Uterus (tissue), 3 donors: ENCODE measurements at regions not wholly inside any gene's neighbourhood (a gene's known extent, or its start where the extent isn't known, plus 50 kb on each side); places are given as distances from the start of the nearest gene placed in this dataset.

ENCODE experiments used
- DNase-seq, 2 donors: peaks; one replicate each; pipeline ENCODE4 v3.0.0-alpha.2; 2019 to 2020
- H3K27ac ChIP-seq, 2 donors: fragments of 200-600 bp; sonication (generic); 1 replicate in 1 of 2; 2 replicates in 1 of 2; pipeline ENCODE4 v1.5.1; 2016 to 2018
- H3K27me3 ChIP-seq, 2 donors: fragments of 200-600 bp; sonication (generic); one replicate each; pipeline ENCODE4 v1.5.1; 2018 to 2019; ENCODE audit warnings: control low read depth in 1 of 2
- H3K36me3 ChIP-seq, 2 donors: fragments of 200-600 bp; sonication (generic); one replicate each; pipeline ENCODE4 v1.5.1; 2019; ENCODE audit warnings: control low read depth in 1 of 2
- H3K4me1 ChIP-seq, 2 donors: fragments of 200-600 bp; sonication (generic); one replicate each; pipeline ENCODE4 v1.5.1; 2018 to 2019; ENCODE audit warnings: control low read depth in 1 of 2
- H3K4me3 ChIP-seq, 2 donors: fragments of 200-600 bp; sonication (generic); 1 replicate in 1 of 2; 2 replicates in 1 of 2; pipeline ENCODE4 v1.5.1; 2018 to 2019; ENCODE audit warnings: mild to moderate bottlenecking in 1 of 2
- H3K9me3 ChIP-seq, 2 donors: fragments of 200-600 bp; sonication (generic); one replicate each; pipeline ENCODE4 v1.5.1; 2019; ENCODE audit warnings: control low read depth in 1 of 2
- POLR2A ChIP-seq, 2 donors: fragments of 450-650 bp; IDR thresholded peaks; one replicate each; pipeline ENCODE4 v1.6.1; 2016; ENCODE audit warnings: antibody characterized with exemption in 2 of 2, mild to moderate bottlenecking in 1 of 2, moderate library complexity in 1 of 2
- intact Hi-C: fragments of 100-400 bp; cut with DNase I; formaldehyde crosslinking; loops from one replicate; pipeline ENCODE4 v1.15.1; 2023; ENCODE audit warnings: low total_unique reads
- TF ChIP-seq, protein P1 (sequence below), 4 experiments: fragments of 200-600 bp in 2 of 4; fragments of 450-650 bp in 2 of 4; sonication (generic) in 2 of 4; IDR thresholded peaks; one replicate each; pipeline ENCODE4 v1.5.1; 2016 to 2019; ENCODE audit warnings: antibody characterized with exemption in 4 of 4, mild to moderate bottlenecking in 2 of 4, moderate library complexity in 1 of 4
- donor health status: DM: yes; HTN: yes; CAD: no.

DNA sequence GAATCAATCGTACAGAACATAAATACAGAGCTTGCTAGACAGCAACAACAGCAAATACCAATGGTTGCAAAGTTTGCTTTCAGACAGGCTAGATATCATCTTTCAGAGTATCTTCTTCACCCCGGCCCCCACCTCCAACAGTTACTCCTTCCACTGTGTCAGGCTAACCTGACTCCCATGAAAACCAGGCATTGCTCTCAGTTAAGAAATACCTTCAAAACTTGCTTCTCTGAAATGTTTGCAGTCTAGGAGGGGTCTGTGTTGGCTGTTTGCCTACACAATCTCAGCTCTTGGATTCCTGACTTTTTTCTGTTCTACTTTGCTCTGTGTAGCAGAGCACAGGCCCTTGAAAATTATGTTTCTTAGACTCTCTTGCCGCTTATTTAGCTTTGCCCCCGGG is 599.5 kb upstream of the SYT4 start:
- no peak overlapping the region for H3K4me3 ChIP-seq
- peak; percentile 22 to 41 for DNase-seq
- no peaks in the 10 kb centered on the region for H3K9me3 ChIP-seq
- no peaks in the 10 kb centered on the region for H3K27me3 ChIP-seq
- intact Hi-C loops, result no loop called here
- peak overlapping the region; percentile 47 to 49 for H3K27ac ChIP-seq
- no peaks in the 10 kb centered on the region for H3K36me3 ChIP-seq
- no peaks in the 10 kb centered on the region for H3K4me1 ChIP-seq
- no peak for TF ChIP-seq POLR2A (IDR thresholded peaks at IDR 0.05)
- TF ChIP-seq, protein P1, sequence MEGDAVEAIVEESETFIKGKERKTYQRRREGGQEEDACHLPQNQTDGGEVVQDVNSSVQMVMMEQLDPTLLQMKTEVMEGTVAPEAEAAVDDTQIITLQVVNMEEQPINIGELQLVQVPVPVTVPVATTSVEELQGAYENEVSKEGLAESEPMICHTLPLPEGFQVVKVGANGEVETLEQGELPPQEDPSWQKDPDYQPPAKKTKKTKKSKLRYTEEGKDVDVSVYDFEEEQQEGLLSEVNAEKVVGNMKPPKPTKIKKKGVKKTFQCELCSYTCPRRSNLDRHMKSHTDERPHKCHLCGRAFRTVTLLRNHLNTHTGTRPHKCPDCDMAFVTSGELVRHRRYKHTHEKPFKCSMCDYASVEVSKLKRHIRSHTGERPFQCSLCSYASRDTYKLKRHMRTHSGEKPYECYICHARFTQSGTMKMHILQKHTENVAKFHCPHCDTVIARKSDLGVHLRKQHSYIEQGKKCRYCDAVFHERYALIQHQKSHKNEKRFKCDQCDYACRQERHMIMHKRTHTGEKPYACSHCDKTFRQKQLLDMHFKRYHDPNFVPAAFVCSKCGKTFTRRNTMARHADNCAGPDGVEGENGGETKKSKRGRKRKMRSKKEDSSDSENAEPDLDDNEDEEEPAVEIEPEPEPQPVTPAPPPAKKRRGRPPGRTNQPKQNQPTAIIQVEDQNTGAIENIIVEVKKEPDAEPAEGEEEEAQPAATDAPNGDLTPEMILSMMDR (IDR thresholded peaks at IDR 0.05), result no peak

DNA sequence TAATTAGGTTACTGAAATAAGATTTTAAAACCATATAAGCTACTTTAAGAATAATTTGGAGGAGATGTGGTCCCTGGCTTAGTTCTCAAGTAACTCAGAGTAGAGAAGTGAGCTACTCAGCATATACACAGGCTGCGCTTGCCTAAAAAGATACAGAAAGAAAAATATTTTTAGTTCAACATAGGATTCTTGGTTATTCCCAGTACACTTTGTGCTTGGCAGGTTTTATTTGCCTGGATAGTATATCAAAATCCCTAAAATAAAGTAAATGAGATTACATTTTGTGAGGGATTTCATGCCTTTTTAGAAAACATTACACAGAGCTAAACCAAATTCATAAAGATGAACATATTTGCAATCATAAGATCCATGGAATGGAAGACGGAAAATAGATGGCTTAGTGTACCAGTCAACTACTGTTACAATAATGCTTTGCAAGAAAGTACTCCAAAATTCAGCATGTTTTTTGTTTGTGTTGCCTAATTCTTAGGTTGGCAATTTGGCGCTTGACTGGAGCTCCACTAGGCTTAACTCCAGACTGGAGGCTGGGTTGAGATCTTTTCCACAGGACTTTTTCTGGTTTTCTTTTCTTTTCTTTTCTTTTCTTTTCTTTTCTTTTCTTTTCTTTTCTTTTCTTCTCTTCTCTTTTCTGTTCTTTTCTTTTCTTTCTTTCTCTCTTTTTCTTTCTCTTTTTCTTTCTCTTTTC is 600.5 kb upstream of the SYT4 start:
- TF ChIP-seq, protein P1 (IDR thresholded peaks at IDR 0.05), result no peak
- TF ChIP-seq POLR2A (IDR thresholded peaks at IDR 0.05), result no peak

DNA sequence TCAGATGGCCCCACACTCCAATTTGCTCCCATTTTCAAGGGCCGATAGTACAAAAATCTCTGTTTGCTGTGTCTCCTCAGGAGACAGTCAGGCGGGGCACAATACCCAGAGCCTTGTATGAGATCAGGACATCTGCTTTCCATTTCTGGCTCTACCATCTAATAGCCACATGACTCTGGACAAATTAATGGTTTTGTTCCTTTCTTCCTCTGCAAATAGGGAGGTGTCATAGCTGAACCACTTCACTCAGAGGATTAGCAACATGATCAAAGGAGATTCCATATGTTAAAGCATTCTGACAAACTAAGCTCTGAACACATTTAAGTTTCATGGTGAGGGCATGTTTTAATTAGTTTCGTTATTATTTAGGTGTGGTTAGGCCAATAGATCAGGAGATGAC is 602.1 kb upstream of the SYT4 start:
- no peak for DNase-seq
- no peaks in the 10 kb centered on the region for H3K4me1 ChIP-seq
- H3K9me3 ChIP-seq, result no peaks in the 10 kb centered on the region
- no peak overlapping the region for H3K27ac ChIP-seq
- intact Hi-C loops, result no loop called here
- no peak overlapping the region for H3K4me3 ChIP-seq
- H3K27me3 ChIP-seq, result no peaks in the 10 kb centered on the region
- TF ChIP-seq, protein P1 (IDR thresholded peaks at IDR 0.05), result no peak
- TF ChIP-seq POLR2A (IDR thresholded peaks at IDR 0.05), result no peak
- no peaks in the 10 kb centered on the region for H3K36me3 ChIP-seq

More for the DNA sequence above, 600.5 kb upstream of the SYT4 start:
- Histone ChIP-seq H3K27me3 (no peaks in the 10 kb centered on the region), H3K27ac (peak overlapping the region; percentile 47 to 49), H3K9me3 (no peaks in the 10 kb centered on the region), H3K36me3 (no peaks in the 10 kb centered on the region), H3K4me3 (no peak overlapping the region), H3K4me1 (no peaks in the 10 kb centered on the region)
- intact Hi-C loops, result no loop called here
- no peak for DNase-seq

DNA sequence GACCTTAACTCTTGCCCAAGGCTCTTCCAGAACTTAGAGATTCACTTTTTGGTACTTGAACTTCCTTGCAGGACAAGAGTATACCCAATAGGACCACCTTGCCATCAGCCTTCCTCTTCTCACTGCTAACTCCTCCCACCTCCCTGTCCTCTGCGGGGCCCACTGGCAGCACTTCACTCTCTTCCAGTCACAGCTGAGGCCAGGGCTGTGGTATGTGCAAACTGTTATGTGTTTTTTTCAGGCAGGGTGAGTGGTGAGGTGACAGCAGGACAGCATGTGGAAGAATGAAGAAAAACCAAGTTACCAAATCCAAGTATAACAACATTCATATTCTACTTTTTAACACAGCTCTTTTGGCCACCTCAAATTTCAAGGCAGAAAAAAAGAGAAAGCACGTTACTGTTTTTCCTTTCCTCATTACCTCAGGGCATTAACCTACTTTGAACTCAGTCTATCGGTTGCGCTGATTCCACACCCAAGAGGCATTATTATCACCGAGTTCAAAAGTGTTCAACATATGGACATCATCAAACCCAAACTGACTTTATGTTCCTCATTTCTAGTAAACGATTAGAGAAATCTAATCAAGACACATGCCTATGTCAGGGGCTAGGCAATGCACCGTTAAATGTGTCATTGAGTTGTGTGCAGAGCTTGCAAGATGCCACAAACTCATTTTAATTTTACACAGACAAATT is 605.2 kb upstream of the SYT4 start:
- no peak for DNase-seq
- Histone ChIP-seq H3K4me3 (no peak overlapping the region), H3K36me3 (no peaks in the 10 kb centered on the region), H3K9me3 (no peaks in the 10 kb centered on the region), H3K27me3 (no peaks in the 10 kb centered on the region), H3K27ac (no peak overlapping the region), H3K4me1 (no peaks in the 10 kb centered on the region)
- intact Hi-C loops, result no loop called here
- TF ChIP-seq POLR2A (IDR thresholded peaks at IDR 0.05), result no peak
- TF ChIP-seq, protein P1 (IDR thresholded peaks at IDR 0.05), result no peak

DNA sequence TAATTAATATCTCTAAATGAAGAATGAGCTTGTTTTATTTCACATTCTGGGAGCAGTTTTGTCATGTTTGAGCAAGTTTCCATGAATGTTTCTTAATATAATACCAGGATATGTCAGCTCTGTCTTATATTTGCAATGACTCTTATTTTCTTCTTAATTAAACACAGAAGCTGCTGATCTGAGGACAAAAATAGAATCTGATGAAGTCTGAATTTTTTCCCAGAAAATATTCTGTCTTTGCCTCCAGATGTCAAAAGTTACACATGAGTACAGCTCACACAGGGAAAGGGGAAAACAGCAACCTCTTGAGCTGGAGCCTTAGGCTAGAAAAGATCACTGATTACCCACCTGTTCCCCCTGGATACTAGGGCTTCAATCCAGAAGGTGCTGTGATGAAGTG is 606.6 kb upstream of the SYT4 start:
- H3K27me3 ChIP-seq, result no peaks in the 10 kb centered on the region
- H3K9me3 ChIP-seq, result no peaks in the 10 kb centered on the region
- TF ChIP-seq, protein P1 (IDR thresholded peaks at IDR 0.05), result no peak
- TF ChIP-seq POLR2A (IDR thresholded peaks at IDR 0.05), result no peak
- H3K4me1 ChIP-seq, result no peaks in the 10 kb centered on the region
- H3K4me3 ChIP-seq, result no peak overlapping the region
- intact Hi-C loops, result no loop called here
- DNase-seq, result no peak
- no peak overlapping the region for H3K27ac ChIP-seq
- no peaks in the 10 kb centered on the region for H3K36me3 ChIP-seq
